LNCAP (cell line): ENCODE measurements at regions not wholly inside any gene's neighbourhood (a gene's known extent, or its start where the extent isn't known, plus 50 kb on each side); places are given as distances from the start of the nearest gene placed in this dataset.

ENCODE experiments used
- TF ChIP-seq, protein P1 (sequence below): fragments of 450-650 bp; IDR thresholded peaks from 2 replicates; pipeline ENCODE4 v1.5.1; 2017; ENCODE audit warnings: mild to moderate bottlenecking

DNA sequence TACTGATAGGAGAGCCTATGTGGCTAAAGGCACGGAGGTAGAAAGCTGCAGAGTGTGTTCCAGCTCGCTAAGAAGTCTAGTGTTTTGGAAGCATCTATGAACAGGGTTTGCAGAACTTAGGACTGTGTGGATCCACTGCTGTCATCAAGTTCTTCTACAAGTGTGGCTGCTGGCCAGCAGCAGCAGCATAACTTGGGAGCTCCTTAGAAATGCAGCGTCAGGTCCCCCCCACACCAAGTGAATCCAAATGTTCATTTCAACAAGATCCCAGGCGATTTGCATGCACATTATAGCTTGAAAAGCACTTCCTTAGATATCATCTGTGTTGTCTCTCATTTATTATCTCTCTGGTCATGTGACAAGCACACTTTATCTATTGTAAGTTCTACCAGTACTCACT is 131.9 kb upstream of the SHISA6 start:
- TF ChIP-seq, protein P1, sequence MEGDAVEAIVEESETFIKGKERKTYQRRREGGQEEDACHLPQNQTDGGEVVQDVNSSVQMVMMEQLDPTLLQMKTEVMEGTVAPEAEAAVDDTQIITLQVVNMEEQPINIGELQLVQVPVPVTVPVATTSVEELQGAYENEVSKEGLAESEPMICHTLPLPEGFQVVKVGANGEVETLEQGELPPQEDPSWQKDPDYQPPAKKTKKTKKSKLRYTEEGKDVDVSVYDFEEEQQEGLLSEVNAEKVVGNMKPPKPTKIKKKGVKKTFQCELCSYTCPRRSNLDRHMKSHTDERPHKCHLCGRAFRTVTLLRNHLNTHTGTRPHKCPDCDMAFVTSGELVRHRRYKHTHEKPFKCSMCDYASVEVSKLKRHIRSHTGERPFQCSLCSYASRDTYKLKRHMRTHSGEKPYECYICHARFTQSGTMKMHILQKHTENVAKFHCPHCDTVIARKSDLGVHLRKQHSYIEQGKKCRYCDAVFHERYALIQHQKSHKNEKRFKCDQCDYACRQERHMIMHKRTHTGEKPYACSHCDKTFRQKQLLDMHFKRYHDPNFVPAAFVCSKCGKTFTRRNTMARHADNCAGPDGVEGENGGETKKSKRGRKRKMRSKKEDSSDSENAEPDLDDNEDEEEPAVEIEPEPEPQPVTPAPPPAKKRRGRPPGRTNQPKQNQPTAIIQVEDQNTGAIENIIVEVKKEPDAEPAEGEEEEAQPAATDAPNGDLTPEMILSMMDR, result no peak

DNA sequence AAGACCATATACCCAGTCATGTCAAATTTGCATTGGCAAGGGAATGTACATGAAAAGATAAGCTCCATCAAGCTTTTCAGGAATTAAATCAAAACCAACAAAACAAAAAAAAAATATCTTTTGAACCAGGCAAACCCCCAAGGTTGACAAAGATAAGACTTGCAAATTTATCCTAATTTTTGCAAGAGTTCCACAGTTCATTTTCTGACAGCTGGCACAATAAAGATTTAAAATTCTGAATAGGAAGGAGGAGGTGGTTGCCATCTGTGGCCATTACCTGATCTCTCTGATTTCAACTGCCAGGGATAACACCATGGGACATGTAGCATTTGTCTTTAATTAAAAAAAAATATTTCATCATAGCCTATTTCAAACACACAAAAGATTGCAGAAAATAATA is 135.9 kb upstream of the SHISA6 start:
- TF ChIP-seq, protein P1, result no peak

DNA sequence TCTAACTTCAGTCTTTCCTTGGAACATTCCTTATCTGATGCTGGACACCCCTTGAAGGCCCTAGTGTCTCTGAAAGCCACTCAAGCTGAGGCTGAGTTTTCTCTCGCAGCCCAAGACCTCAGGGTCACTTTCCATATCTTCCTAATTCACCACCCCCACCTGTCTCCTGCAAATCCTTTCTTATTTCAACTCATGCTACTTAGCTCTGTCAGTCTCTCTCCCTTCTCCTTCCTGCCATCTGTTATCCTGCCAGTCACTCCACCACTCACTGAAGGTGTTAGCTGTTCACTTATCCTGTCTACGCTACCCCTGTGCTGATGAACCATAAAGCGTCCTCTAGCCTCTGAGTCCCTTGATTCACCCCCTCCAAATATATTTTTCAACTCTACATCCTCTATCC is 143.9 kb upstream of the SHISA6 start:
- TF ChIP-seq, protein P1, result no peak

DNA sequence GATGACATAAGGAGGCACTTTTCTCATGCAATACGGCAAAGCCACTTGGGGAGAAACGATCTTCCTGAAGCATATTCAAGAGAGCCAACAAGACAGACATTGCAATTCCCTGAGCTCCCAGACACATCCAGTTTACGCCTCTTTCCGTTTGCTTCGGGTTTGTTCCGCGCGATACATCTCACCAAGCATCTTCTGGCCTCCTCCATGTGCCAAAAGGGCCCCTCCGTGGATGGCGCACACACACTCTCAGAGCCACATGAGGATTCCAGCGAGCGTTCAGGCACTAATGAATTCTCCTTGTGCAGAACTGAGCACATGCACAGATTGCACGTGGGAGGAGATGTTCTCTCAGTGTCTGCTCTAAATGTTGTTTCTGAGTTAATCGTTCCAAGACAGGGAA is 146.7 kb upstream of the SHISA6 start:
- TF ChIP-seq, protein P1, result no peak

DNA sequence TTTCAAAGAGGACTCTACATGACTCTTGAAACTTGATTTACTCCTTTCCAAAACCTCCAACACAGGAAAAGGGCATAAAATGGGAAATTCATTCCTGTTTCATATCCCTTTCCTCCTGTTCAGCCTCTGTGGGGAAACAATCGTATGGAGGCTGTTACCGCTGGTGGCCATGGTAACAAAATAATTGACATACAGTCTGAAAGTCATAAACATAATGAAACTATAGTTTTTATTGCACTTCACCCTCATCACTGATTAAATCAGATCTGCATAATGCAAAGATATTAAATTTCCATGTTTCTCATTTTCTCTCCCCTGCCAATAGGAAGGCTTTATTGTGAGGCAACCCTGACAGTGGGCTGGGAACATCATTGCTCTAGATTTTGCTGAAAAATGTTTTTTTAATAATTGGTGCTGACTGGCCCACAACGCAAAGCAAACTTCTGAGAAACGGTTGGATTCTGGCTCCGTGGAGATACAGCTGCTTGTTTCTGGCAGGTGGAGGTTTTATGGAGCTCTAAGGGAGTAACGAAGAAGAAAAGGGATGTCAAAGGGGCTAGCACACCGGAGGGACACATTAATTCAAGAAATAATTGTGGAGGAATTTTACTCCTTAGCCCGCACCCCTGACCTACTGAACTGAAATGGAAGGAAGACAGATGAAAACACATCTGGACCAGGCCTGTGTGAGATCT is 154.2 kb upstream of the SHISA6 start:
- TF ChIP-seq, protein P1, result no peak

DNA sequence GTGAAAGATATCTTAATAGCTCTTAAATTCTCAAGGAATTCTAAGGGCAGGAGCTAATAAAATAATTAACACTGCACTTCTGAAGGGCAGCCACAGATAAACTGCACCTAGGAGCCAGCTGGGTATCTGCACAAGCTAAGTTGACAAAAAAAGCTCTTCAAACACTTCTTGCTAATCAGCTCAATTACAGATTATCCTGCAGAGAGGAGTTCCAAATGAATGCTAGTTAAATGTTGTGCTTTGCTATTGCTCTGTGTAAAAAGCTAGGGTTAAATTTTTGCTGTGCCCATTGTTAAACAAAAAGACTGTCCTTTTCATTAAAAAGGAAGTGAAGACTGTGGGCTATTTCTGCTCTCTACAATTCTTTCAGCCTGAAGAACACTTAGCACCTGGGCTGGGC is 158.5 kb upstream of the SHISA6 start:
- TF ChIP-seq, protein P1, result no peak

DNA sequence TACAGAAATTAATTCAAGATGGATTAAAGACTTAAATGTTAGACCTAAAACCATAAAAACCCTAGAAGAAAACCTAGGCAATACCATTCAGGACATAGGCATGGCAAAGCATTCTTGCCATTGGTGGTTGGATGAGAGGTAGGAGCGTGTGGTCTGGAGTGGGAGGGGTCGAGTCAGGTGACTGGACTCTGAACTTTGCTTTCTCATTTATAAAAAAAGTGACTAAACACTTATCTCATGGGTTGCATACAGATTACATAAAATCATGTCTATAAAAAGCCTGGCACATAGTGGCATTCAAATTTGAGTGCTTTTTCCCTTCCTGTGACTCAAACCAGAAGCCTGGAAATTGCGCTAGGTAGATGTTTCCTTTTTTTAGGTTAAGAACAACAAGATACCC is 159.7 kb upstream of the SHISA6 start:
- TF ChIP-seq, protein P1, result no peak

DNA sequence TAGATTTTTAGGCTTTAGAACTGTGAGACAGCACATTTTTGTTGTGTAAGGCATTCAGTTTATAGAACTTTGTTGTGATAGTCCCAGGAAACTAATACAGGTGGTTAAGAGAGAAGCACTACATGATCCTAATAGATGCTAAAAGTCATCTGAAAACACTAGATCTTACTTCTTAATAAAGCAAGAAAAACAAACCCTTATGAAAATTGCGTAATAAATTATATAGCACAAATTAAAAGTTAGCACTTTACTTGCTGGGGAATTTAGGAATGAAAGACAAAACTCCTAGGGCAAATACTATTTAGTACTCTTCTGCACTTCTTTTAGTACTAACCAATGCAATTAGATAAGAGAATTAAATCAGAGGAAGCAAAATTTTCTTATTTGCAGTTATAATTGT is 163.3 kb upstream of the SHISA6 start:
- TF ChIP-seq, protein P1, result no peak
